Spleen (tissue), 11 donors: ENCODE measurements at regions not wholly inside any gene's neighbourhood (a gene's known extent, or its start where the extent isn't known, plus 50 kb on each side); places are given as distances from the start of the nearest gene placed in this dataset.

Source experiments
- DNase-seq: peaks from one replicate; pipeline ENCODE4 v3.0.0-alpha.2; 2020
- H3K27ac ChIP-seq, 8 donors: fragments of 200-600 bp; sonication (generic) in 7 of 8; 1 replicate in 4 of 8; 2 replicates in 4 of 8; pipeline versions ENCODE4 v1.5.0 to v1.8.0; 2016 to 2021; ENCODE audit warnings: inconsistent platforms in 4 of 8, mild to moderate bottlenecking in 4 of 8, moderate library complexity in 1 of 8
- H3K27me3 ChIP-seq, 7 donors: fragments of 200-600 bp; sonication (generic) in 6 of 7; replicated peaks in 1 of 7; 1 replicate in 4 of 7; 2 replicates in 3 of 7; pipeline versions ENCODE4 v1.5.0 to v1.8.0; 2016 to 2021; ENCODE audit warnings: inconsistent platforms in 3 of 7, mild to moderate bottlenecking in 1 of 7
- H3K36me3 ChIP-seq, 6 donors: fragments of 200-600 bp; sonication (generic) in 5 of 6; 1 replicate in 4 of 6; 2 replicates in 2 of 6; pipeline versions ENCODE4 v1.5.0 to v1.8.0; 2016 to 2021; ENCODE audit warnings: inconsistent platforms in 2 of 6
- H3K4me1 ChIP-seq, 6 donors: fragments of 200-600 bp; sonication (generic) in 5 of 6; 1 replicate in 3 of 6; 2 replicates in 3 of 6; pipeline versions ENCODE4 v1.5.0 to v1.8.0; 2016 to 2021; ENCODE audit warnings: inconsistent platforms in 3 of 6
- H3K4me3 ChIP-seq, 8 donors: fragments of 200-600 bp; sonication (generic) in 7 of 8; 1 replicate in 4 of 8; 2 replicates in 4 of 8; pipeline versions ENCODE4 v1.5.0 to v1.8.0; 2016 to 2021; ENCODE audit warnings: inconsistent platforms in 4 of 8, mild to moderate bottlenecking in 4 of 8, moderate library complexity in 2 of 8
- H3K9me3 ChIP-seq, 8 donors: fragments of 200-600 bp; sonication (generic) in 7 of 8; 1 replicate in 4 of 8; 2 replicates in 4 of 8; pipeline versions ENCODE4 v1.5.0 to v1.8.0; 2016 to 2021; ENCODE audit warnings: inconsistent platforms in 4 of 8
- POLR2A ChIP-seq, 3 donors: fragments of 450-650 bp; IDR thresholded peaks; one replicate each; pipeline ENCODE4 v1.5.1; 2017; ENCODE audit warnings: antibody characterized with exemption in 3 of 3, mild to moderate bottlenecking in 1 of 3
- POLR2AphosphoS5 ChIP-seq, 3 donors: sonication (generic); formaldehyde crosslinking; IDR thresholded peaks; one replicate each; pipeline ENCODE4 v1.5.1; 2017; ENCODE audit warnings: antibody characterized with exemption in 3 of 3
- WGBS, 5 donors: extraction: QIAGEN DNeasy Blood & Tissue Kit in 3 of 5; methylation state at CpG; one replicate each; pipeline versions ENCODE4 v1.1.5 to v1.1.7; 2013 to 2018; 5-methylcytosine and 5-hydroxymethylcytosine counted together
- intact Hi-C: fragments of 100-400 bp; cut with DNase I; formaldehyde crosslinking; loops from one replicate; pipeline ENCODE4 v1.15.0; 2023; ENCODE audit warnings: low total_unique reads
- TF ChIP-seq, protein P1 (sequence below), 11 experiments: fragments of 200-600 bp in 7 of 11; fragments of 450-650 bp in 4 of 11; sonication (generic) in 4 of 11; IDR thresholded peaks in 8 of 11; conservative IDR thresholded peaks in 3 of 11; 1 replicate in 7 of 11; 2 replicates in 4 of 11; pipeline versions ENCODE4 v1.4.0 to v1.8.0; 2016 to 2021; ENCODE audit warnings: antibody characterized with exemption in 11 of 11, inconsistent platforms in 4 of 11, mild to moderate bottlenecking in 1 of 11
- donor health status: healthy with polysubstance abuse.
- donor health status: DM: no; HTN: no; CAD: no; lungs with moderate emphysema.
- donor health status: DM: no; HTN: no; CAD: no.
- donor health status: Bipolar disorder and iron deficiency.
- donor health status: healthy.
- donor health status: DM: no; HTN: no; CAD: no.
- donor health status: DM: yes; HTN: yes; CAD: no.

DNA sequence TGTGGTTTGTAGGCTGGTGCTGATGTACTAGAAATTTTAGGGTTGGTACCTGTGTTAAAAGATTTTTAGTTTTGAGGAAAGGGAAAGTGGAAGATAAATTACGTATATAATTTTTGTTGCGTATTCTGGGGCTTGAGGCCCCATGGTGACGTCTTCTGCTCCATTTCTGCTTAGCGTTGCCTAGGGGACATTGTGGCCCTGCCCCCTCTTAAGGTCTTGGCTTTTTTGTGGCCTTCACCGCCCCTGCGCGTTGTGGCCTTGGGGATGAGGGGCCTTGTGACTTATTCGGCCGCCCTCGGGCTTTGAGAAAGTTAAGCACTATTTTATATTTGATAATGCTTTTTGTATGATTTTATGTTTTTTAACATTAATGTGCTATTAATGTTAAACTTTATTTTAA lies 182.0 kb downstream of the KLF13 start:
- Histone ChIP-seq H3K27me3 (no peaks in the 10 kb centered on the region), H3K27ac (no peak overlapping the region), H3K9me3 (no peaks in the 10 kb centered on the region), H3K4me3 (no peak overlapping the region), H3K36me3 (no peaks in the 10 kb centered on the region), H3K4me1 (peaks cover 0 to 9% (median 7%) of the 10 kb centered on the region in 6 donors)
- intact Hi-C loops = no loop called here
- DNase-seq = no peak
- TF ChIP-seq POLR2A (IDR thresholded peaks at IDR 0.05) (no peak), POLR2AphosphoS5 (IDR thresholded peaks at IDR 0.05) (no peak)
- TF ChIP-seq, protein P1, sequence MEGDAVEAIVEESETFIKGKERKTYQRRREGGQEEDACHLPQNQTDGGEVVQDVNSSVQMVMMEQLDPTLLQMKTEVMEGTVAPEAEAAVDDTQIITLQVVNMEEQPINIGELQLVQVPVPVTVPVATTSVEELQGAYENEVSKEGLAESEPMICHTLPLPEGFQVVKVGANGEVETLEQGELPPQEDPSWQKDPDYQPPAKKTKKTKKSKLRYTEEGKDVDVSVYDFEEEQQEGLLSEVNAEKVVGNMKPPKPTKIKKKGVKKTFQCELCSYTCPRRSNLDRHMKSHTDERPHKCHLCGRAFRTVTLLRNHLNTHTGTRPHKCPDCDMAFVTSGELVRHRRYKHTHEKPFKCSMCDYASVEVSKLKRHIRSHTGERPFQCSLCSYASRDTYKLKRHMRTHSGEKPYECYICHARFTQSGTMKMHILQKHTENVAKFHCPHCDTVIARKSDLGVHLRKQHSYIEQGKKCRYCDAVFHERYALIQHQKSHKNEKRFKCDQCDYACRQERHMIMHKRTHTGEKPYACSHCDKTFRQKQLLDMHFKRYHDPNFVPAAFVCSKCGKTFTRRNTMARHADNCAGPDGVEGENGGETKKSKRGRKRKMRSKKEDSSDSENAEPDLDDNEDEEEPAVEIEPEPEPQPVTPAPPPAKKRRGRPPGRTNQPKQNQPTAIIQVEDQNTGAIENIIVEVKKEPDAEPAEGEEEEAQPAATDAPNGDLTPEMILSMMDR (IDR thresholded peaks at IDR 0.05 in 8 of 11, conservative IDR thresholded peaks at IDR 0.05 in 3 of 11) = no peak
- 84 to 97% (median 90%) methylated on average over 10 of the region's 10 CpGs for WGBS, 5 donors

DNA sequence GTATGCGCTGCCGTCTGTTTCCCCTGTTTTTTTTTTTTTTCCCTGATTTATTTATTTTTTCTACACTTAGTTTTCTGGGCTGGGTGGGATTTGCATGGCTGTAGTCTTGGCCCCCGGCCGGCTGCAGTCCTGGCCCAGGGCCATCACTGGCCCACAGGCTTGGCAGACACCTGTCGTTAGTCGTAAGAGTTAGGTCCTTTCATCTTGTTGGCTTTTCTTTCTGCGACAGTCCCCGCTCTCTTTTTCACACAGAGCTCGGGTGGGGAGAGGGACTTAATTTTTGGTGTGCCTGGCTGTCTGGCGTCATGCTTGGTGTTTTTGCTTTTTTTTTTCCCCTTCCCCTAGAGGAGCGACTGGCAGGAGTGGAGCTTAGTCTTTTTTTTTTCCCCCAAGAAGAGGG lies 183.4 kb downstream of the KLF13 start:
- 84 to 93% (median 88%) methylated on average over 11 of the region's 11 CpGs for WGBS, 5 donors
- intact Hi-C loops = no loop called here
- TF ChIP-seq, protein P1 (IDR thresholded peaks at IDR 0.05 in 8 of 11, conservative IDR thresholded peaks at IDR 0.05 in 3 of 11) = no peak
- TF ChIP-seq POLR2AphosphoS5 (IDR thresholded peaks at IDR 0.05) (no peak), POLR2A (IDR thresholded peaks at IDR 0.05) (no peak)
- Histone ChIP-seq H3K27me3 (no peaks in the 10 kb centered on the region), H3K4me1 (peaks cover 0 to 9% (median 7%) of the 10 kb centered on the region in 6 donors), H3K4me3 (no peak overlapping the region), H3K27ac (no peak overlapping the region), H3K36me3 (no peaks in the 10 kb centered on the region), H3K9me3 (no peaks in the 10 kb centered on the region)
- DNase-seq = no peak

DNA sequence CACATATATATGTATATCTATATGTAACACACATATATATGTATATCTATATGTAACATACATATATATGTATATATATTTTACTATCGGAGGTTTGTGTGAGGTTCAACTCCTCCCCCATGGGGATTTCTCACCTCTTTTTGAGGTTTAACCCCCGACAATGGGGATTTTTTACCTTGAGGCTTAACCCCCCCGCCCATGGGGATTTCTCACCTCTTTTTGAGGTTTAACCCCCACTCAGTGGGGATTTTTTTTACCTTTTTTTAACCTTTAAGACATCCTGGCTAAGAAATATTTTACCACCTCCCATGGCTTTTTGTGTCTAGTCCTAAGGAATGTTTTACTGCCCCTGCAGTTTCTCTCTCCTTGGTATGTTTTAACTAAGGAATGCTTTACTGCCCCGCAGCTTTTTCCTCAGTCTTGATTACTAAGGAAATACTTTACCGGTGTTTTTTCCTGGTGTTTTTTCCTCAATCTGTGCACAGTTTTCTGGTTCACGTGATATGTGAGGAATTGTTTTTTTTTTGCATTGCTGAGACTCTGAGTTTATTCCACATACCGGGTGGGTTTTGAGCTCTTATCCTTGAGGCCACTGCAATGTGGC lies 185.2 kb downstream of the KLF13 start:
- Histone ChIP-seq H3K4me3 (no peak overlapping the region), H3K4me1 (peaks cover 0 to 9% (median 7%) of the 10 kb centered on the region in 6 donors), H3K36me3 (no peaks in the 10 kb centered on the region), H3K27ac (no peak overlapping the region), H3K27me3 (peaks cover 0 to 7% (median 0%) of the 10 kb centered on the region in 7 donors), H3K9me3 (no peaks in the 10 kb centered on the region)
- no peak for DNase-seq
- WGBS, 5 donors = 48 to 60% (median 53%) methylated on average over 7 of the region's 7 CpGs
- intact Hi-C loops = no loop called here
- TF ChIP-seq POLR2AphosphoS5 (IDR thresholded peaks at IDR 0.05) = no peak
- TF ChIP-seq, protein P1 (IDR thresholded peaks at IDR 0.05 in 8 of 11, conservative IDR thresholded peaks at IDR 0.05 in 3 of 11) = no peak
- no peak for TF ChIP-seq POLR2A (IDR thresholded peaks at IDR 0.05)

DNA sequence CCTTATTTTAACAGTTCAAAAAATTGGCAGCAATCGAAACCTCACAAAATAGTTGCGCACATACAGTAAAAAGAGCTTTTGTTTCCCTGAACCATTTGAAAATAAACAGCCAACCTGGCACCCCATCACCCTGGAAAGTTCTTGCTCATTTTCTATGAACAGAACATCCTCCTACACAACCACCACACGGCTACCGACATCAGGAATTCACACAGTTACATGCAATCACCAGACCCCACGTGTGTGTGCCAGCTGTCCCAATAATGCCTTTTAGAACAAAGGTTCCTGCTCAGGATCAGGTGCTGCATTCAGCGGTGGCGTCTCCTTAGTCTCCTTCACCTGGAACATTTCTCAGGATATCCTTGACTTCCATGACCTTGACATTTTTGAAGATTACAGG lies 186.5 kb downstream of the KLF13 start:
- Histone ChIP-seq H3K27ac (no peak overlapping the region), H3K4me3 (no peak overlapping the region), H3K9me3 (no peaks in the 10 kb centered on the region), H3K36me3 (no peaks in the 10 kb centered on the region), H3K4me1 (peaks cover 0 to 9% (median 7%) of the 10 kb centered on the region in 6 donors), H3K27me3 (peaks cover 0 to 7% (median 0%) of the 10 kb centered on the region in 7 donors)
- WGBS, 5 donors = 86 to 92% (median 87%) methylated on average over 7 of the region's 7 CpGs
- intact Hi-C loops = no loop called here
- no peak for TF ChIP-seq POLR2A (IDR thresholded peaks at IDR 0.05)
- TF ChIP-seq POLR2AphosphoS5 (IDR thresholded peaks at IDR 0.05) = no peak
- TF ChIP-seq, protein P1 (IDR thresholded peaks at IDR 0.05 in 8 of 11, conservative IDR thresholded peaks at IDR 0.05 in 3 of 11) = no peak
- DNase-seq = no peak
